ENCODE measurements at regions not wholly inside any gene's neighbourhood (a gene's known extent, or its start where the extent isn't known, plus 50 kb on each side); places are given as distances from the start of the nearest gene placed in this dataset.

GRCh38 chr11:110375351-110375750 lies 54.4 kb upstream of the FDX1 start:
- no peak for TF ChIP-seq CTCF (IDR thresholded peaks at IDR 0.05; ENCODE audit: control extremely low read depth, extremely low read depth, low read depth, missing control alignments)
- no peak for DNase-seq (ENCODE audit: extremely low spot score)
- ChIA-PET CTCF (interaction anchor here (0.7 to 2.5 kb wide), 12 partner anchors 12 to 188 kb away, joined by 3 to 33 read pairs (median 4); no protein-coding TSS in a partner anchor), POLR2A (no interaction called here)

- ChIA-PET POLR2A (no interaction called here), CTCF (interaction anchor here (0.7 to 2.5 kb wide), 11 partner anchors 13 to 188 kb away, joined by 3 to 33 read pairs (median 4); no protein-coding TSS in a partner anchor)
- TF ChIP-seq CTCF (IDR thresholded peaks at IDR 0.05; ENCODE audit: control extremely low read depth, extremely low read depth, low read depth, missing control alignments), result no peak
- DNase-seq (ENCODE audit: extremely low spot score), result no peak
Measured at GRCh38 chr11:110376021-110376420, 53.7 kb upstream of the FDX1 start.

- POLR2A ChIA-PET, result no interaction called here
- peak; percentile 38 for DNase-seq (ENCODE audit: extremely low spot score)
- TF ChIP-seq CTCF (IDR thresholded peaks at IDR 0.05; ENCODE audit: control extremely low read depth, extremely low read depth, low read depth, missing control alignments), result peak; percentile 70
- CTCF ChIA-PET, result interaction anchor here (0.6 to 1.7 kb wide), 28 partner anchors 9 to 430 kb away, joined by 3 to 38 read pairs (median 3); no protein-coding TSS in a partner anchor
Measured at GRCh38 chr11:110376711-110377324, 52.9 kb upstream of the FDX1 start.

GRCh38 chr11:110377434-110377833 lies 52.3 kb upstream of the FDX1 start:
- POLR2A ChIA-PET, result no interaction called here
- DNase-seq (ENCODE audit: extremely low spot score), result no peak
- TF ChIP-seq CTCF (IDR thresholded peaks at IDR 0.05; ENCODE audit: control extremely low read depth, extremely low read depth, low read depth, missing control alignments), result no peak
- CTCF ChIA-PET, result interaction anchor here (0.6 to 1.7 kb wide), 29 partner anchors 8 to 431 kb away, joined by 3 to 38 read pairs (median 3); partner anchors contain the start of gene FDX1

- no peak for TF ChIP-seq CTCF (IDR thresholded peaks at IDR 0.05; ENCODE audit: control extremely low read depth, extremely low read depth, low read depth, missing control alignments)
- POLR2A ChIA-PET, result no interaction called here
- DNase-seq (ENCODE audit: extremely low spot score), result no peak
- CTCF ChIA-PET, result interaction anchor here (2.1 kb wide), 1 partner anchor 178 kb away, joined by 8 read pairs; no protein-coding TSS in a partner anchor
Measured at GRCh38 chr11:110379261-110379660, 50.5 kb upstream of the FDX1 start.

GRCh38 chr11:110379936-110380335 lies 49.8 kb upstream of the FDX1 start:
- ChIA-PET POLR2A (no interaction called here), CTCF (interaction anchor here (2.1 kb wide), 1 partner anchor 179 kb away, joined by 8 read pairs; no protein-coding TSS in a partner anchor)
- no peak for DNase-seq (ENCODE audit: extremely low spot score)
- no peak for TF ChIP-seq CTCF (IDR thresholded peaks at IDR 0.05; ENCODE audit: control extremely low read depth, extremely low read depth, low read depth, missing control alignments)
